ENCODE measurements at regions not wholly inside any gene's neighbourhood (a gene's known extent, or its start where the extent isn't known, plus 50 kb on each side); places are given as distances from the start of the nearest gene placed in this dataset.

DNA sequence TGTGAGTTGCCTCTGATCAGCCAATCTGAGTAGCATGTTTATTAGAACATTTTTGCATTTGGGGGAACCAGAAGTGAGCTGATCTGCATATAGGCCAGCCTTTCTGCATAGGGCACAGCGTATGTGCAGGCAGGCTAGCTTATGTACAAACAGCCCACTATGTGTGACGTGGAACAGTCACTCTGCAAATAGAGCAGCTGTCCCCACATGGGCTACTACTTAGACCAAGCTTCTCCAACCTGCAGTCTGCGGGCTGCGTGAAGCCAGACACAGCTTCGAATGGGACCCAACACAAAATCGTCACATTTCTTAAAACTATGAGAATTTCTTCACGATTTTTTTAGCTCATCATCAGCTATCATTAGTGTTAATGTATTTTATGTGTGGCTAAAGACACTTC lies 134.1 kb upstream of the FAM20C start:
- Mint-ChIP-seq H3K36me3 (ENCODE audit: low read depth) (no peaks in the 10 kb centered on the region), H3K9me3 (ENCODE audit: low read depth) (no peaks in the 10 kb centered on the region), H3K27me3 (no peaks in the 10 kb centered on the region), H3K4me1 (no peaks in the 10 kb centered on the region), H3K4me3 (no peak overlapping the region), H3K27ac (no peak overlapping the region)
- POLR2A ChIA-PET, result no interaction called here
- intact Hi-C loops (cut with DNase I, micrococcal nuclease), result no loop called here
- DNase-seq, result no peak
- CTCF ChIA-PET, result no interaction called here
- ATAC-seq, result no peak

DNA sequence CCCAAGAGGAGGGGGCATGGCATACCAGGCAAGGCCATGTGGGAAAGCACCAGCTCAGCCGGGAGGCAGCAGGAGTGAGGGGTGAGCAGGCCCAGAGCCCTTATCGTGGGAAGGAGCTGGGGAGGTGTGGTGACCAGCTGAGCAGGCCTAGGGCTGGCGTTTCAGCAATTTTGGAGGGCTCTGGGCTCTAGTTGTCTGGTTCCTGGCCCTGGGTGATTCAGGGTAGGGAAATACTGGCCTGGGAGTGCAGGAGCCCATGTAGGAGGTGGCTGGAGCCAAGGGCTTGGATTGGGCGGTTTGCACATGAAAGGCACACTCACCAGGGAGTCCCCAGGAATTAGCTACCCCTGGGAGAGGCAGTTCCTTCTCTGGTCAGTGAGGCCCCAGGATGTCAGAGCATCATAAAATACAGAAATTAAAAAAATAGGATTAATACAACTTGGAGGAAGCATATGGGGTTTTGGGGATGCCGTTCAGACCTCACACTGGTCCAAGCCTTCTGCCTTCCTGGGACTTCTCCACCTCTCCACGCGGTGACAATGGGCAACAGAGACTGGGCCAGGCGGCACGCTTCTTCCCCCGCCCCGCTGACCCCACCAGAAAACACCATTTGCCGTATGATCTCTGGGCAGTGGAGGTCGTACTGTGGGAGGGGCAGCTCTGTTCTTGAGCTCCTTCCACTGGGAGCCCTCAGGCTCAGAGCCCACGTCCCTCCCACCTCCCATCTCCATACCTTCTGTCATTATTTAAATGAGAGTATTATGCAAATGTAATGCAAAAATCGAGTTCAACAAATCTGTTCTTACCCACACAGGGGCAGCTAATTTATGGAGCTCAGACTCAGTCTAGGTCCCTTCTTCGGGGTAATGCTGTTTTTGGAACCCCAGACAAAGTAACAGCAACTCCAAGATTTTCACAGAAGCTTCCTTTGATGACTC lies 133.0 kb upstream of the FAM20C start:
- ChIA-PET POLR2A (no interaction called here), CTCF (interaction anchor here (0.7 kb wide), 1 partner anchor 95 kb away, joined by 3 read pairs; no protein-coding TSS in a partner anchor)

DNA sequence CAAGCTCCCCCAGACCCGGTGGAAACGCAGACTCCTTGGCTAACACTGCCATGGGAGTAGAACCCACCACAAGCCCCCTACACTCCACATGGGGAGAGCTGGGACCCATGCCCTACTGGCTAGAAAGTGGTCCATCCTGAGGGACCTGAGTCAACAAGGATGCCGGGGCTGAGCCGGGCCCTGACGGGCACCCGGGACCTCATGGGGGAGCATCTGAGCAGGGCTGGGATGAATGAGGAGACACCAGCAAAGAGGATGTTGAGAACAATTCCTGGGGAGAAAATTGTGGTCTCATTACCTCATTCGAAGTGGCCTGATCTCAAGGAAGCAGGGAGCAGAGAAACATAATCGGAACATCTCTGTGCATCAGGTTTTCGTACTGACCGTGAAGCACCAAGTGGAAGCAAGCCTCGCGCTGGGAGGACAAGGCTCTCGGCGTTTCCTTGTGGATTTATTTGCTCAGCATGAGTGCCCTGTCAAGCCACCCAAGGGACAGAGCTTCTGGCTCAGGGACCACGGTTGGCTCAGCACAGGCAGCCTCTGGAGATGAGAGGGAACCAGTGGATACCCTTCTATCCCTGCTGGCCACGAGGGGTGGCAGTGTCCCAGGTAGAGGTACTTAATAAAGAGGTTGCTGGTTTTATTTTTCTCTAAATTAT lies 132.2 kb upstream of the FAM20C start:
- DNase-seq (no peak), ATAC-seq (no peak)
- intact Hi-C loops (cut with DNase I, micrococcal nuclease), result no loop called here
- CTCF ChIA-PET, result interaction anchor here (0.7 kb wide), 1 partner anchor 94 kb away, joined by 3 read pairs; no protein-coding TSS in a partner anchor
- H3K36me3 Mint-ChIP-seq (ENCODE audit: low read depth), result no peaks in the 10 kb centered on the region
- H3K27me3 Mint-ChIP-seq, result no peaks in the 10 kb centered on the region
- H3K4me1 Mint-ChIP-seq, result no peaks in the 10 kb centered on the region
- no peaks in the 10 kb centered on the region for H3K9me3 Mint-ChIP-seq (ENCODE audit: low read depth)
- POLR2A ChIA-PET, result no interaction called here
- H3K4me3 Mint-ChIP-seq, result no peak overlapping the region
- no peak overlapping the region for H3K27ac Mint-ChIP-seq

More for the DNA sequence above, 133.0 kb upstream of the FAM20C start:
- Mint-ChIP-seq H3K27me3 (no peaks in the 10 kb centered on the region), H3K4me1 (no peaks in the 10 kb centered on the region), H3K36me3 (ENCODE audit: low read depth) (no peaks in the 10 kb centered on the region), H3K9me3 (ENCODE audit: low read depth) (no peaks in the 10 kb centered on the region), H3K27ac (no peak overlapping the region), H3K4me3 (no peak overlapping the region)
- no peak for ATAC-seq
- intact Hi-C loops (cut with DNase I, micrococcal nuclease), result no loop called here
- DNase-seq, result no peak

DNA sequence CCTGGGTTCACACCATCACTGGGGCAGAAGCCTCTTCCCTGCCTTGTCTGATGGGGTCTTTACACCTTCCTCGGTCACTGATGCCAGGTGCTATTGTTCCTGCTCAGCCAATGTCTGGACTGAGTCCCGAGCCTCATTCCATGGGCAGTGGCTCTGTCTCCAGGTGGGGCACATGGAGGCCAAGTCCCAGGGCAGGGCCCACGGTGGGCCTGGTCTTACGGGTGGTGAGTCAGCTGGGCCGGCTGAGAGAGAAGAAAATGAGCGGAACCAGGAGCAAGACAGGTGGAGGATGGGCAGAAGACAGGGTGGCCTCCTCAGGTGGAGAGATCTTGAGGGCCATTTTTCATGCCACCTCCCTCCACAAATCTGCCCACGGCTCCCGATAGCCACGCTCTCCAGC lies 131.7 kb upstream of the FAM20C start:
- no peak for ATAC-seq
- POLR2A ChIA-PET, result no interaction called here
- Mint-ChIP-seq H3K27ac (no peak overlapping the region), H3K36me3 (ENCODE audit: low read depth) (no peaks in the 10 kb centered on the region), H3K27me3 (no peaks in the 10 kb centered on the region), H3K9me3 (ENCODE audit: low read depth) (no peaks in the 10 kb centered on the region), H3K4me3 (no peak overlapping the region), H3K4me1 (no peaks in the 10 kb centered on the region)
- no peak for DNase-seq
- intact Hi-C loops (cut with DNase I, micrococcal nuclease), result no loop called here
- CTCF ChIA-PET, result no interaction called here

DNA sequence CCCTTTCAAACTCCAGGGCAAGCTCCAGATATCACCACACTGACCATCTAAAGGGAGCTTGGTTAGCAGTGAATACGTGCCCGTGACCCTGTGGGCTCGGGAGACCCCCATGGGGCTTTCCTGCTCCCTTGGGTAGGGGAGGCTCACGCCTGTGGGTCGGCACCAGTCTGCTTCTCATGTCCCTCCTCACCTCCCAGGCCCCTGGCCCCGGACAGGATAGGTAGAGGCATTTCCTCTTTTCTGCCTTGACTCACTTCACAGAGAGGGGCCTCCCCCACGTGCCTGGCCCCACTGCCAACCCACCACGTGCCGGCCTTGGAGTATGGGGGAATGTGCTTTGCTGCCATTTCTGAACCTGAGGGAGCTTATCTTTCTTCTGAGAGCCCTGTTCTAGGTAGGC lies 131.3 kb upstream of the FAM20C start:
- Mint-ChIP-seq H3K4me3 (no peak overlapping the region), H3K27ac (no peak overlapping the region), H3K27me3 (no peaks in the 10 kb centered on the region), H3K9me3 (ENCODE audit: low read depth) (no peaks in the 10 kb centered on the region), H3K4me1 (no peaks in the 10 kb centered on the region), H3K36me3 (ENCODE audit: low read depth) (no peaks in the 10 kb centered on the region)
- CTCF ChIA-PET, result no interaction called here
- ATAC-seq, result no peak
- intact Hi-C loops (cut with DNase I, micrococcal nuclease), result no loop called here
- POLR2A ChIA-PET, result no interaction called here
- DNase-seq, result no peak

DNA sequence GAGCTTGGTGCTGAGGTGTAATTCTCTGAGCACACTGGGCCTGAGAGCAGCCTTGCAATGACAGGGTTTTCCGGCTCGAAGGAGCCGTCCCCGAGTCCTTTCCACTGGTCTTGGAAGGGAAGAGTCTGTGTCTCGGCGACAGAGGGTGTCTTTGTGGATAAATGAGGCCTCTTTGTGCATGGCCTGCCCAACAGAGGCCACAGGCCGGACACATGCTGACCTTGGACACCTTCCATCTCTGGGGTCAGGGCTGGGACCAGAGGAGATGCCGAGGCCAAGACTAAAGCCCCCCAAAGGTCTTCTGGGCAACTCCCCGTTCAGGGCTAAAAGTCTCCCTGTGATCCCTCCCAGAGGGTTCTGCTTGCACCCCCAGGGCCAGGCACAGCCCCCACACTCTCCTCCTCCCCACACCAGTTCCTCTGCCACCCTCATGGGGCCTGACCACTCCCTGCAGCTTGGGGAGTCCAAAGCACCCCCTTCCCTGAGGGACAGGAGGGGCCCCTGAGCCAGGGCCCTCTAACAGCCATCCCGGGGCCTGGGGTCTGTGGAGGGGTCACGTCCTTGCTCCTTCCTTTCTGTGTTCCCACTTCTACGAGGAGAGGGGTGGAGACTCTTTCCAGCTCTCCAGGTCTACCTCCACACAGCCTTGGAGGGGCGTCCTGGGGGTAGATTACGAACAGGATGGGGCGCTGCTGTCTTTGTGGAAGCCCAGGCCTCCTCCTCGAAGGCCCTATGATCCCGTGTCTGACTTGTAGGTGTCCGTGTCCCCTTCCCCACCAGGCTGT lies 130.6 kb upstream of the FAM20C start:
- intact Hi-C loops (cut with DNase I, micrococcal nuclease), result no loop called here
- H3K27ac Mint-ChIP-seq, result no peak overlapping the region
- no peak for ATAC-seq

DNA sequence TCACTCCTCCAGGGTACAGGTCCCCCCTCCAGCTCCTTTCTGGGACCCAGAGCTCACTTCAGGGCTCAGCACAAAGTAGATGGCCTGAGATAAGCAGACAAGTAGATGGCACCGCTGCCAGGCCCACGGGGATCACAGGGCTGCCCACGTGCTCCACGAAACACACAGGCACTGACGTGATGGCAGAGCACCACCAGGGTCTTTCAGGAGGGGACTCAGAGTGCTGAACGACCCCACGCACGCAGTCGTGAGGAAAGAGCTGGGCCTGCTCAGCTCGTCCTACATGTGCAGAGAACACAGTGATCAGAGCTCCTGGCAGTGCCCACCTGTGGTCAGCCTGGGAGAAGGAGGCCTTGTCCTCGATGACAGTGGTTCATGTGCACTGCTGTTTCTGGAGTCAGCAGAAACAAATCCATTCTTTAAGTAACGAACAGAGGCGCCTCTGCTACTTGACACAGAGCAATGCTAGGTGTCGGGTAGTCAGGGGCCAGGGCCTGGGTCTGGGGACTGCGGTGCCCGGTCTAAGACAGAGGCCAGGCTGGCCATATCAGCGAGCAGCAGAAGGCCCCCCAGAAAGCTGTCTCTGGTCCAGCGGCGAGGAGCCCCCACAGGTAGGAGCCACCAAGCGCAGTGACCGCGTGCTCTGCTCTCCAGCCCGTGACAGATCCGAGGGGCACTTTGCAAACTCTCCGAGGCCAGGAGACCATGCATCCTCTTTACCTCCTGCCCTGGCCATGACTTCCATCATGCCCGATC lies 129.8 kb upstream of the FAM20C start:
- Mint-ChIP-seq H3K9me3 (ENCODE audit: low read depth) (no peaks in the 10 kb centered on the region), H3K4me1 (no peaks in the 10 kb centered on the region), H3K4me3 (no peak overlapping the region), H3K36me3 (ENCODE audit: low read depth) (no peaks in the 10 kb centered on the region), H3K27ac (no peak overlapping the region), H3K27me3 (no peaks in the 10 kb centered on the region)
- POLR2A ChIA-PET, result no interaction called here
- ATAC-seq, result no peak
- intact Hi-C loops (cut with DNase I, micrococcal nuclease), result no loop called here
- no peak for DNase-seq
- CTCF ChIA-PET, result no interaction called here

More for the DNA sequence above, 130.6 kb upstream of the FAM20C start:
- POLR2A ChIA-PET, result no interaction called here
- Mint-ChIP-seq H3K36me3 (ENCODE audit: low read depth) (no peaks in the 10 kb centered on the region), H3K27me3 (no peaks in the 10 kb centered on the region), H3K4me1 (no peaks in the 10 kb centered on the region), H3K9me3 (ENCODE audit: low read depth) (no peaks in the 10 kb centered on the region), H3K4me3 (no peak overlapping the region)
- DNase-seq, result no peak
- CTCF ChIA-PET, result no interaction called here

DNA sequence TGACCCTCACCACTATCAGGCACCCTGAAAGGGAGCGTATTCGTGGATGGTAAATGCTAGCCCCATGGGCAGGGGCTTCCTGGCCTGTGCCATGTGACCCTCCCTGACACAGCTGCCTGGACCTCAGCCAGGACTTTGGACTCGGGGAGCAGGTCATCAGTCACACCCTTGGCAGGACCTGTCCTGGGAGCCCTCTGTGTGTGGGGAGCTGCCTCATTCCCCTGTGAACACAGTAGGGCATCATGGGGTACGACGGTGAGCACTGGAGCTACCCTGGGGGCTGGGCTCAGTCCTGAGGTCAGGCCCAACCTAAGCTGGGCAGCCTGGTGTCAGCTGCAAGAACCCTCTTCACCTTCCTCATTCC lies 129.3 kb upstream of the FAM20C start:
- H3K4me1 Mint-ChIP-seq, result no peaks in the 10 kb centered on the region
- no peaks in the 10 kb centered on the region for H3K9me3 Mint-ChIP-seq (ENCODE audit: low read depth)
- H3K27me3 Mint-ChIP-seq, result no peaks in the 10 kb centered on the region
- no peaks in the 10 kb centered on the region for H3K36me3 Mint-ChIP-seq (ENCODE audit: low read depth)
- ATAC-seq, result no peak
- intact Hi-C loops (cut with DNase I, micrococcal nuclease), result no loop called here
- H3K27ac Mint-ChIP-seq, result no peak overlapping the region
- H3K4me3 Mint-ChIP-seq, result no peak overlapping the region
- ChIA-PET POLR2A (no interaction called here), CTCF (no interaction called here)
- no peak for DNase-seq

DNA sequence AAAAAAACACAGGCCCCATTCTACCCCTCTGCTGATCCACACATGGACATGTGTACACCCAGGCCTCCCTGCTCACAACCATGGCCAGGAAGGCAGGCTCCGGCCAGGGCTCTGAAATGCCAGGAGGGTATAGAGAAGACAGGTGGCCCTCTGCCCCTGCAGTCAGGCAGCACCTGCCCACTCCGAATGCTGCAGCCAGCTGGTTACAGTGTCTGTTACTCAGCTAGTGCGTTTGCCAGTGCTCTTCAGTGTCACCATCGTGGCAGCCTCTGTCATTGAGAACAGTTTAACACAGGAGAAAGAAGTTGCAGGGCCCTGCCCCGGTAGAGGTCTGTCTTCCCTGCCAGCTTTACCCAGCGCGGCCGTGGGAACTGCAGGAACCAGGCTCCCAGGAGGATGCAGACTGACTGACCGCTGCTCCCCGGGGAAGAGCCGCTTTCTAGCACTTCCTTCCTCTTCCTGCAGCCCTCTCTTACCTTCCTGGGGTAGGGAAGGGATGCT lies 128.8 kb upstream of the FAM20C start:
- POLR2A ChIA-PET, result no interaction called here
- Mint-ChIP-seq H3K9me3 (ENCODE audit: low read depth) (no peaks in the 10 kb centered on the region), H3K27ac (no peak overlapping the region)

DNA sequence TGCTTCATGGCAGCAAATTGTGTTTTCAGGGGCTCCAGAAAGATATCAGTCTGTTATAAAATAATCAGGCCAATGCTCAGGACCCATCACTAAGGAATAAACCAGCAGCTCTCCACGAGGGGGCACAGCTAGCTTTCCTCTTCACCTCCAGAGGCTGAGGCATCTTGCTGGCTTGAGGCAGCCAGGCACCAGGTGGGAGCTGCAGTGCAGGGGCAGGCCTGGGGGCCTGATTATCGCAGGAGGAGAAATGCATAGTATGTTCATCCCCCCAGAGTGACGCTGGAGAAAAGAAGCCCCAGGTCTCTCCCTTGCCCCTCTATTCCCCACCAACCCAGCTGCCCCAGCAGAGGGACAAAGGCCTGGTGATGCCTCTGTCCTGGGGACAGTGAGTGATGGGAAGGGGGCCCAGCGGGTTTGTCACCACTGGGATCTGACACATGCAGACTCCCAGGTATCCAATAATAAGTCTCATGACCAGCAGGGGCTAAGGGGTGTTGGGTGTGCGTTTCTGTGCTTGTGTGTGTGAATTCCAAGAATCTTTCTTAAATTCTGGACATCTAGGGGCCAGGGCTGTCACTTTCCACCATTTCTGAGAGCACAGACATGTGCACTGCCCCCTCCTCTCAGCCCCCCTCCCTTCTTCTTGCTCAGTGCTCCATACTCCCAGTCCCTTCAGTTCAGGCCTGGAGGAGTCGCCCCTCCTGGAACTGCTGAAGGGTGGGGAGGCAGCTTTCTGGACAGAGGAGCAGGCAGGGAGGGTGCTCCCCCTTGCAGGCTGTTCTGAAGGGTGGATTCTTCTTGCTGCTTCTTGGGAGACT lies 128.1 kb upstream of the FAM20C start:
- POLR2A ChIA-PET, result no interaction called here
- H3K36me3 Mint-ChIP-seq (ENCODE audit: low read depth), result no peaks in the 10 kb centered on the region
- ATAC-seq (peak; percentile 53), DNase-seq (peak; percentile 43)
- H3K4me3 Mint-ChIP-seq, result no peak overlapping the region
- CTCF ChIA-PET, result interaction anchor here (1.1 kb wide), 1 partner anchor 9 kb away, joined by 4 read pairs; no protein-coding TSS in a partner anchor
- no peaks in the 10 kb centered on the region for H3K9me3 Mint-ChIP-seq (ENCODE audit: low read depth)
- H3K27ac Mint-ChIP-seq, result no peak overlapping the region
- H3K4me1 Mint-ChIP-seq, result no peaks in the 10 kb centered on the region
- no peaks in the 10 kb centered on the region for H3K27me3 Mint-ChIP-seq
- intact Hi-C loops (cut with DNase I, micrococcal nuclease), result no loop called here

More for the DNA sequence above, 128.8 kb upstream of the FAM20C start:
- Mint-ChIP-seq H3K27me3 (no peaks in the 10 kb centered on the region), H3K4me3 (no peak overlapping the region), H3K4me1 (no peaks in the 10 kb centered on the region), H3K36me3 (ENCODE audit: low read depth) (no peaks in the 10 kb centered on the region)
- no peak for DNase-seq
- no peak for ATAC-seq
- CTCF ChIA-PET, result interaction anchor here (1.1 kb wide), 1 partner anchor 9 kb away, joined by 4 read pairs; no protein-coding TSS in a partner anchor
- intact Hi-C loops (cut with DNase I, micrococcal nuclease), result no loop called here
